ENCODE measurements at regions not wholly inside any gene's neighbourhood (a gene's known extent, or its start where the extent isn't known, plus 50 kb on each side); places are given as distances from the start of the nearest gene placed in this dataset.

GRCh38 chr13:31980830-31981229, 50.7 kb upstream of the FRY start:
- Histone ChIP-seq H3K9me3 (ENCODE audit: low read depth) (no peaks in the 10 kb centered on the region), H3K4me3 (no peak overlapping the region), H3K27me3 (no peaks in the 10 kb centered on the region), H3K27ac (no peak overlapping the region), H3K36me3 (no peaks in the 10 kb centered on the region), H3K4me1 (ENCODE audit: low read depth) (no peaks in the 10 kb centered on the region)
- no peak for DNase-seq (ENCODE audit: low read depth in 1 of 2, low spot score in 1 of 2)
- TF ChIP-seq CTCF (IDR thresholded peaks at IDR 0.05; ENCODE audit: low read depth, low read length) = no peak
